IMR-90 (cell line): ENCODE measurements at regions not wholly inside any gene's neighbourhood (a gene's known extent, or its start where the extent isn't known, plus 50 kb on each side); places are given as distances from the start of the nearest gene placed in this dataset.

Source experiments
- ATAC-seq: fragments of 200-7000 bp; cut with Tn5 transposase; 2 replicates; pipeline ENCODE4 v1.9.1; 2020; ENCODE audit warnings: low read depth, mild to moderate bottlenecking, moderate library complexity
- BruUV-seq: library from RNA; stranded (reverse); fragments of 400-500 nt; replicated peaks from 2 replicates; lab custom pipeline; 2021; lab: Mats Ljungman, UMichigan
- CTCF ChIA-PET: fragments of 300-600 bp; formaldehyde crosslinking; extraction: SDS; loops from one replicate; lab custom pipeline; 2021; ENCODE audit warnings: antibody characterized with exemption; lab: Yijun Ruan, JAX
- POLR2A ChIA-PET: fragments of 300-600 bp; sonication (Branson Sonifier 250); formaldehyde crosslinking; loops from one replicate; lab custom pipeline; 2022; ENCODE audit warnings: antibody characterized with exemption; ENCODE audit not compliant: unreplicated experiment; lab: Charles Lee
- DNase-seq: peaks from one replicate; pipeline ENCODE4 v3.0.0; 2013
- H2AFZ ChIP-seq: replicated peaks from 2 replicates; pipeline ENCODE3; 2013; ENCODE audit warnings: low read length, mild to moderate bottlenecking; ENCODE audit not compliant: poor library complexity
- H2AK5ac ChIP-seq: 2 replicates; pipeline ENCODE4 v1.6.1; 2013; ENCODE audit warnings: low read depth, low read length, inconsistent platforms
- H2AK9ac ChIP-seq: replicated peaks from 2 replicates; pipeline ENCODE3; 2013; ENCODE audit warnings: mild to moderate bottlenecking, low read depth, low read length, moderate library complexity; ENCODE audit not compliant: poor library complexity
- H2BK120ac ChIP-seq: 2 replicates; pipeline ENCODE4 v1.6.1; 2013; ENCODE audit warnings: low read depth, low read length, inconsistent platforms
- H2BK15ac ChIP-seq: 3 replicates; pipeline ENCODE4 v1.6.1; 2013; ENCODE audit warnings: low read depth, low read length, inconsistent platforms
- H2BK20ac ChIP-seq: 2 replicates; pipeline ENCODE4 v1.6.1; 2013; ENCODE audit warnings: low read depth, mild to moderate bottlenecking, inconsistent platforms, low read length, moderate library complexity
- H2BK5ac ChIP-seq: 2 replicates; pipeline ENCODE4 v1.6.1; 2013; ENCODE audit warnings: mild to moderate bottlenecking, low read depth, low read length, inconsistent platforms; ENCODE audit not compliant: poor library complexity, severe bottlenecking
- H3K14ac ChIP-seq: replicated peaks from 2 replicates; pipeline ENCODE4 v1.6.1; 2013; ENCODE audit warnings: low read depth, low read length, inconsistent platforms
- H3K18ac ChIP-seq: 2 replicates; pipeline ENCODE4 v1.6.1; 2013; ENCODE audit warnings: low read depth, low read length, control low read depth
- H3K23ac ChIP-seq: 2 replicates; pipeline ENCODE4 v1.6.1; 2013; ENCODE audit warnings: low read depth, low read length, inconsistent platforms
- H3K27ac ChIP-seq: 2 replicates; pipeline ENCODE4 v1.5.1; 2013; ENCODE audit warnings: mild to moderate bottlenecking, control low read depth, low read length; ENCODE audit not compliant: insufficient read depth
- H3K27me3 ChIP-seq: 2 replicates; pipeline ENCODE4 v1.6.1; 2013; ENCODE audit warnings: low read length; ENCODE audit not compliant: control insufficient read depth, insufficient read depth
- H3K36me3 ChIP-seq: 2 replicates; pipeline ENCODE4 v1.6.1; 2013; ENCODE audit warnings: low read length, mixed read lengths; ENCODE audit not compliant: control insufficient read depth, insufficient read depth
- H3K4ac ChIP-seq: 2 replicates; pipeline ENCODE4 v1.6.1; 2013; ENCODE audit warnings: low read depth, low read length, inconsistent platforms
- H3K4me1 ChIP-seq: 2 replicates; pipeline ENCODE4 v1.6.1; 2013; ENCODE audit warnings: low read length, mixed read lengths; ENCODE audit not compliant: control insufficient read depth, insufficient read depth
- H3K4me2 ChIP-seq: 2 replicates; pipeline ENCODE4 v1.6.1; 2013; ENCODE audit warnings: low read depth, mild to moderate bottlenecking, control low read depth, low read length, moderate library complexity
- H3K4me3 ChIP-seq: 2 replicates; pipeline ENCODE4 v1.5.1; 2013; ENCODE audit warnings: low read depth, mild to moderate bottlenecking, control low read depth, low read length, moderate library complexity; ENCODE audit not compliant: insufficient read depth
- H3K56ac ChIP-seq: 2 replicates; pipeline ENCODE4 v1.6.1; 2013; ENCODE audit warnings: low read length, inconsistent platforms; ENCODE audit not compliant: insufficient read depth; ENCODE audit errors: extremely low read depth
- H3K79me1 ChIP-seq, 2 experiments: 2 replicates each; pipeline ENCODE4 v1.6.1; 2013; ENCODE audit warnings: low read length in 2 of 2, inconsistent platforms in 1 of 2, low read depth in 1 of 2
- H3K9ac ChIP-seq: 2 replicates; pipeline ENCODE4 v1.6.1; 2013; ENCODE audit warnings: low read depth, low read length, control low read depth
- H3K9me1 ChIP-seq: 2 replicates; pipeline ENCODE4 v1.6.1; 2013; ENCODE audit warnings: low read length, inconsistent platforms; ENCODE audit not compliant: insufficient read depth
- H3K9me3 ChIP-seq: 2 replicates; pipeline ENCODE4 v1.6.1; 2013; ENCODE audit warnings: low read length; ENCODE audit not compliant: control insufficient read depth, insufficient read depth
- H4K20me1 ChIP-seq: 2 replicates; pipeline ENCODE4 v1.6.1; 2013; ENCODE audit warnings: low read length, inconsistent platforms; ENCODE audit not compliant: insufficient read depth
- H4K5ac ChIP-seq: 2 replicates; pipeline ENCODE4 v1.6.1; 2013; ENCODE audit warnings: mild to moderate bottlenecking, low read depth, low read length, control low read depth
- H4K8ac ChIP-seq, 2 experiments: 2 replicates each; pipeline ENCODE4 v1.6.1; 2013; ENCODE audit warnings: low read depth in 2 of 2, low read length in 2 of 2, control low read depth in 1 of 2, inconsistent platforms in 1 of 2
- H4K91ac ChIP-seq: 2 replicates; pipeline ENCODE4 v1.6.1; 2013; ENCODE audit warnings: low read depth, low read length, inconsistent platforms; ENCODE audit not compliant: insufficient read depth
- BHLHE40 ChIP-seq: fragments of 150-350 bp; IDR thresholded peaks from 2 replicates; pipeline ENCODE4 v1.6.1; 2016; ENCODE audit warnings: mild to moderate bottlenecking, low read depth, low read length
- CEBPB ChIP-seq: IDR thresholded peaks from 2 replicates; pipeline ENCODE4 v1.6.1; 2012; ENCODE audit warnings: low read depth, low read length, improper control_type of control experiment
- CHD1 ChIP-seq: IDR thresholded peaks from 2 replicates; pipeline ENCODE4 v1.6.1; 2012; ENCODE audit warnings: low read depth, low read length, improper control_type of control experiment
- CTCF ChIP-seq: conservative IDR thresholded peaks from 2 replicates; pipeline ENCODE4 v1.5.1; 2012; ENCODE audit warnings: mild to moderate bottlenecking, low read depth, low read length, improper control_type of control experiment
- FOS ChIP-seq: fragments of 150-350 bp; IDR thresholded peaks from 2 replicates; pipeline ENCODE4 v1.6.1; 2016; ENCODE audit warnings: low read depth, low read length
- MAFK ChIP-seq: IDR thresholded peaks from 2 replicates; pipeline ENCODE4 v1.6.1; 2012; ENCODE audit warnings: low read depth, low read length, improper control_type of control experiment
- MAZ ChIP-seq: IDR thresholded peaks from 2 replicates; pipeline ENCODE4 v1.6.1; 2012; ENCODE audit warnings: low read depth, mild to moderate bottlenecking, low read length, improper control_type of control experiment, moderate library complexity, borderline replicate concordance
- MXI1 ChIP-seq: IDR thresholded peaks from 2 replicates; pipeline ENCODE4 v1.6.1; 2012; ENCODE audit warnings: low read depth, mild to moderate bottlenecking, low read length, moderate library complexity, borderline replicate concordance
- NFE2L2 ChIP-seq: fragments of 150-350 bp; IDR thresholded peaks from 2 replicates; pipeline ENCODE4 v1.6.1; 2016; ENCODE audit warnings: low read depth, mild to moderate bottlenecking, low read length
- POLR2A ChIP-seq: IDR thresholded peaks from 2 replicates; pipeline ENCODE4 v1.6.1; 2012; ENCODE audit warnings: mild to moderate bottlenecking, low read depth, low read length
- RAD21 ChIP-seq: IDR thresholded peaks from 2 replicates; pipeline ENCODE4 v1.6.1; 2012; ENCODE audit warnings: low read length, improper control_type of control experiment
- RCOR1 ChIP-seq: IDR thresholded peaks from 2 replicates; pipeline ENCODE4 v1.6.1; 2012; ENCODE audit warnings: mild to moderate bottlenecking, low read length, improper control_type of control experiment; ENCODE audit not compliant: insufficient replicate concordance
- RFX5 ChIP-seq: IDR thresholded peaks from 2 replicates; pipeline ENCODE4 v1.8.0; 2012; ENCODE audit warnings: low read depth, mild to moderate bottlenecking, low read length, moderate library complexity
- SMC3 ChIP-seq: fragments of 150-350 bp; IDR thresholded peaks from 2 replicates; pipeline ENCODE4 v1.6.1; 2016; ENCODE audit warnings: low read depth, mild to moderate bottlenecking, antibody characterized with exemption, low read length, moderate library complexity
- WGBS, 2 experiments: methylation state at CpG; one replicate each; pipeline versions ENCODE4 v1.1.5 to v1.1.7; 2013; ENCODE audit warnings: missing lambda C conversion rate in 2 of 2; ENCODE audit not compliant: insufficient read length in 1 of 2; ENCODE audit errors: extremely low coverage in 2 of 2; 5-methylcytosine and 5-hydroxymethylcytosine counted together
- dilution Hi-C: fragments of 300-500 bp; cut with HindIII; formaldehyde crosslinking; loops from one replicate; pipeline ENCODE4 v1.14.3; 2018; ENCODE audit warnings: low sequenced_read_pairs; ENCODE audit not compliant: unreplicated experiment
- in situ Hi-C: fragments of 300-500 bp; cut with MboI; formaldehyde crosslinking; loops from 3 replicates; pipeline ENCODE4 v1.14.3; 2019; ENCODE audit warnings: low sequenced_read_pairs, inconsistent platforms, mixed read lengths
- intact Hi-C: fragments of 100-400 bp; cut with micrococcal nuclease; formaldehyde crosslinking; loops from 2 replicates; pipeline ENCODE4 v1.10.0; 2022
- TF ChIP-seq, protein P1 (sequence below): fragments of 150-350 bp; IDR thresholded peaks from 2 replicates; pipeline ENCODE4 v1.6.1; 2017; ENCODE audit warnings: mild to moderate bottlenecking, antibody characterized with exemption, low read length, low read depth
- TF ChIP-seq, protein P2 (sequence below): fragments of 150-350 bp; IDR thresholded peaks from 2 replicates; pipeline ENCODE4 v1.6.1; 2016; ENCODE audit warnings: low read depth, mild to moderate bottlenecking, low read length, moderate library complexity, borderline replicate concordance

DNA sequence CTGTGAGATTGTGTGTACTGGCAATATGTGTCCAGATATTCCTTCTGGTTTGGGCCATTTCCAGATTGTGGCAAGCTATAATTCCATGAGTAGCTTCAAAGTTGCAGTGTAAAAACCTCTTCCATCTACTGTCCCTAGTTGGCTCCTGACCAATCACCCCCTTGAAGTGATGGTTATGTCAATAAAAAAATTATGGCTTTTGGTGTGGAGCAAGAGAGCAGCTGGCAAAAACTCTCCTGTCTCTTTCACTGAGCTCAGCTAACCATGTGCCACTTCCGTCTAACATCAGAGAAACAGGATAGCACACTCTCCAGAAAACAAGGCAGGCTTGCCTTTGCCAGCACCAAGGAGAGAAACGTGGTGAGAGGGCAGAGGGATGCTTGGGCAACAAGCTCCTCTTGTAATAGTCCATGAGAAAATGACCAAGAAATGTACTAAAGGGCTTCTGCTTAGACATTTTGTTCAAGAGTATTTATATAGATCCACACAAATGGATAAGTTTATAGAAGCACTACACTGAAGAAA is 914.4 kb upstream of the SEMA6A start:
- Histone ChIP-seq H3K9me3 (peaks cover 5% of the 10 kb centered on the region), H2AK9ac (no peak overlapping the region), H3K79me1 (no peaks in the 10 kb centered on the region), H3K14ac (no peak overlapping the region), H3K4me3 (no peak overlapping the region), H3K4me2 (no peak overlapping the region), H2AK5ac (no peak overlapping the region), H3K27ac (no peak overlapping the region), H2BK120ac (no peak overlapping the region), H3K9ac (no peak overlapping the region), H3K4me1 (no peaks in the 10 kb centered on the region), H2AFZ (no peak overlapping the region), H4K8ac (no peak overlapping the region), H3K56ac (no peak overlapping the region), H3K4ac (no peak overlapping the region), H4K5ac (no peak overlapping the region), H2BK20ac (no peak overlapping the region), H3K9me1 (no peaks in the 10 kb centered on the region), H4K91ac (no peak overlapping the region), H2BK15ac (no peak overlapping the region), H3K18ac (no peak overlapping the region), H3K27me3 (no peaks in the 10 kb centered on the region), H2BK5ac (no peak overlapping the region), H3K23ac (no peak overlapping the region), H3K36me3 (no peaks in the 10 kb centered on the region), H4K20me1 (no peaks in the 10 kb centered on the region)
- dilution Hi-C loops (no loop called here), in situ Hi-C loops (no loop called here), intact Hi-C loops (no loop called here)
- ChIA-PET CTCF (no interaction called here), POLR2A (no interaction called here)
- WGBS, 2 experiments = no CpG with 5 or more reads among the region's 2 CpGs
- no peak for ATAC-seq
- DNase-seq = no peak
- TF ChIP-seq RCOR1 = no peak
- no peak for TF ChIP-seq SMC3
- no peak for TF ChIP-seq BHLHE40
- TF ChIP-seq FOS = no peak
- no peak for TF ChIP-seq POLR2A
- no peak for TF ChIP-seq CTCF
- no peak for TF ChIP-seq CEBPB
- TF ChIP-seq RFX5 = no peak
- TF ChIP-seq RAD21 = no peak
- TF ChIP-seq, protein P1, sequence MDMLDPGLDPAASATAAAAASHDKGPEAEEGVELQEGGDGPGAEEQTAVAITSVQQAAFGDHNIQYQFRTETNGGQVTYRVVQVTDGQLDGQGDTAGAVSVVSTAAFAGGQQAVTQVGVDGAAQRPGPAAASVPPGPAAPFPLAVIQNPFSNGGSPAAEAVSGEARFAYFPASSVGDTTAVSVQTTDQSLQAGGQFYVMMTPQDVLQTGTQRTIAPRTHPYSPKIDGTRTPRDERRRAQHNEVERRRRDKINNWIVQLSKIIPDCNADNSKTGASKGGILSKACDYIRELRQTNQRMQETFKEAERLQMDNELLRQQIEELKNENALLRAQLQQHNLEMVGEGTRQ = no peak
- TF ChIP-seq, protein P2, sequence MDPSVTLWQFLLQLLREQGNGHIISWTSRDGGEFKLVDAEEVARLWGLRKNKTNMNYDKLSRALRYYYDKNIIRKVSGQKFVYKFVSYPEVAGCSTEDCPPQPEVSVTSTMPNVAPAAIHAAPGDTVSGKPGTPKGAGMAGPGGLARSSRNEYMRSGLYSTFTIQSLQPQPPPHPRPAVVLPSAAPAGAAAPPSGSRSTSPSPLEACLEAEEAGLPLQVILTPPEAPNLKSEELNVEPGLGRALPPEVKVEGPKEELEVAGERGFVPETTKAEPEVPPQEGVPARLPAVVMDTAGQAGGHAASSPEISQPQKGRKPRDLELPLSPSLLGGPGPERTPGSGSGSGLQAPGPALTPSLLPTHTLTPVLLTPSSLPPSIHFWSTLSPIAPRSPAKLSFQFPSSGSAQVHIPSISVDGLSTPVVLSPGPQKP = no peak
- no peak for TF ChIP-seq MXI1
- TF ChIP-seq MAZ = no peak
- no peak for TF ChIP-seq CHD1
- no peak for TF ChIP-seq MAFK
- TF ChIP-seq NFE2L2 = no peak
- BruUV-seq = no TSS peak
